Daoy (cell line): ENCODE measurements at regions not wholly inside any gene's neighbourhood (a gene's known extent, or its start where the extent isn't known, plus 50 kb on each side); places are given as distances from the start of the nearest gene placed in this dataset.

ENCODE experiments used
- DNase-seq: peaks from one replicate; pipeline ENCODE4 v3.0.0-alpha.2; 2015; ENCODE audit warnings: low read depth

GRCh38 chr16:35377142-35377541, 1917.7 kb downstream of the TP53TG3F start:
- no peak for DNase-seq

GRCh38 chr16:35386619-35387018, 1927.2 kb downstream of the TP53TG3F start:
- no peak for DNase-seq

- peak; percentile 21 for DNase-seq
Observed at GRCh38 chr16:35391328-35391727, 1931.9 kb downstream of the TP53TG3F start.

- no peak for DNase-seq
Observed at GRCh38 chr16:35398180-35398579, 1938.8 kb downstream of the TP53TG3F start.

GRCh38 chr16:35399133-35399532, 1939.7 kb downstream of the TP53TG3F start:
- DNase-seq: no peak

- no peak for DNase-seq
Observed at GRCh38 chr16:35404273-35404672, 1944.9 kb downstream of the TP53TG3F start.

GRCh38 chr16:35405526-35405925, 1946.1 kb downstream of the TP53TG3F start:
- no peak for DNase-seq

- no peak for DNase-seq
Observed at GRCh38 chr16:35409503-35409902, 1950.1 kb downstream of the TP53TG3F start.

GRCh38 chr16:35410438-35410837, 1951.0 kb downstream of the TP53TG3F start:
- DNase-seq: no peak

GRCh38 chr16:35411156-35411555, 1951.7 kb downstream of the TP53TG3F start:
- DNase-seq: no peak

GRCh38 chr16:35414139-35414538, 1954.7 kb downstream of the TP53TG3F start:
- DNase-seq: no peak

GRCh38 chr16:35414563-35414962, 1955.2 kb downstream of the TP53TG3F start:
- DNase-seq: no peak

- DNase-seq: no peak
Observed at GRCh38 chr16:35425270-35425669, 1965.9 kb downstream of the TP53TG3F start.

- peak; percentile 3 for DNase-seq
Observed at GRCh38 chr16:35431829-35432663, 1972.6 kb downstream of the TP53TG3F start.

GRCh38 chr16:35440875-35441274, 1981.5 kb downstream of the TP53TG3F start:
- DNase-seq: no peak

- no peak for DNase-seq
Observed at GRCh38 chr16:35447010-35447558, 1987.7 kb downstream of the TP53TG3F start.

GRCh38 chr16:35449663-35450062, 1990.3 kb downstream of the TP53TG3F start:
- DNase-seq: no peak

- DNase-seq: no peak
Observed at GRCh38 chr16:35450648-35451047, 1991.2 kb downstream of the TP53TG3F start.

- no peak for DNase-seq
Observed at GRCh38 chr16:35452471-35452870, 1993.1 kb downstream of the TP53TG3F start.

- no peak for DNase-seq
Observed at GRCh38 chr16:35463358-35463757, 2003.9 kb downstream of the TP53TG3F start.

GRCh38 chr16:35480361-35480760, 2020.9 kb downstream of the TP53TG3F start:
- no peak for DNase-seq

- DNase-seq: no peak
Observed at GRCh38 chr16:35480988-35481387, 2021.6 kb downstream of the TP53TG3F start.

GRCh38 chr16:35485915-35486314, 2026.5 kb downstream of the TP53TG3F start:
- DNase-seq: no peak
